Fibroblast of pulmonary artery (primary cell): ENCODE measurements at regions not wholly inside any gene's neighbourhood (a gene's known extent, or its start where the extent isn't known, plus 50 kb on each side); places are given as distances from the start of the nearest gene placed in this dataset.

Source experiments
- DNase-seq: peaks from one replicate; pipeline ENCODE4 v3.0.0-alpha.2; 2010; ENCODE audit warnings: low read depth
- H3K4me3 ChIP-seq: replicated peaks from 2 replicates; pipeline ENCODE4 v1.5.1; 2011; ENCODE audit warnings: low read depth, mild to moderate bottlenecking, control low read depth, low read length, moderate library complexity
- CTCF ChIP-seq: IDR thresholded peaks from 2 replicates; pipeline ENCODE4 v1.5.1; 2011; ENCODE audit warnings: mild to moderate bottlenecking, control low read depth, low read length, inconsistent platforms; ENCODE audit errors: missing control alignments

GRCh38 chr1:69400128-69400527 lies 167.6 kb upstream of the LRRC7 start:
- TF ChIP-seq CTCF, result no peak
- no peak overlapping the region for H3K4me3 ChIP-seq
- DNase-seq, result no peak

- no peak overlapping the region for H3K4me3 ChIP-seq
- no peak for TF ChIP-seq CTCF
- no peak for DNase-seq
Measured at GRCh38 chr1:69401879-69402278, 165.8 kb upstream of the LRRC7 start.

- TF ChIP-seq CTCF, result no peak
Measured at GRCh38 chr1:69403756-69404320, 163.9 kb upstream of the LRRC7 start.

GRCh38 chr1:69404486-69404885 lies 163.2 kb upstream of the LRRC7 start:
- no peak overlapping the region for H3K4me3 ChIP-seq
- DNase-seq, result no peak
- TF ChIP-seq CTCF, result no peak

More at GRCh38 chr1:69403756-69404320, 163.9 kb upstream of the LRRC7 start:
- DNase-seq, result no peak
- H3K4me3 ChIP-seq, result no peak overlapping the region

GRCh38 chr1:69406244-69406643 lies 161.5 kb upstream of the LRRC7 start:
- no peak overlapping the region for H3K4me3 ChIP-seq
- no peak for DNase-seq
- no peak for TF ChIP-seq CTCF

GRCh38 chr1:69409731-69410456 lies 157.8 kb upstream of the LRRC7 start:
- TF ChIP-seq CTCF, result no peak
- no peak overlapping the region for H3K4me3 ChIP-seq
- no peak for DNase-seq

GRCh38 chr1:69410457-69410850 lies 157.3 kb upstream of the LRRC7 start:
- TF ChIP-seq CTCF, result no peak
- no peak for DNase-seq

More at GRCh38 chr1:69410457-69410850, 157.3 kb upstream of the LRRC7 start:
- H3K4me3 ChIP-seq, result no peak overlapping the region
